ENCODE measurements at regions not wholly inside any gene's neighbourhood (a gene's known extent, or its start where the extent isn't known, plus 50 kb on each side); places are given as distances from the start of the nearest gene placed in this dataset.

- TF ChIP-seq TAF1 (IDR thresholded peaks at IDR 0.05; ENCODE audit: borderline replicate concordance, low read depth, low read length) (no peak), FOXM1 (IDR thresholded peaks at IDR 0.05; ENCODE audit: low read depth, low read length) (no peak), EP300 (IDR thresholded peaks at IDR 0.05; ENCODE audit: borderline replicate concordance in 1 of 2, control insufficient read depth in 1 of 2, low read depth in 2 of 2, low read length in 2 of 2) (no peak), POLR2A (IDR thresholded peaks at IDR 0.05; ENCODE audit: low read depth, low read length) (no peak), EZH2 (IDR thresholded peaks at IDR 0.05; ENCODE audit: borderline replicate concordance, control insufficient read depth, low read depth, low read length) (no peak), FOS (IDR thresholded peaks at IDR 0.05; ENCODE audit: borderline replicate concordance, extremely low read depth, insufficient read length) (no peak), CREB1 (IDR thresholded peaks at IDR 0.05; ENCODE audit: low read depth) (no peak), YY1 (IDR thresholded peaks at IDR 0.05; ENCODE audit: low read depth, low read length) (no peak), E2F4 (IDR thresholded peaks at IDR 0.05; ENCODE audit: low read depth, low read length) (no peak)
Observed at GRCh38 chr3:34179716-34180115, 381.3 kb downstream of the PDCD6IP start.
